SK-N-SH treated with all-trans-retinoic acid at 6 μM for 48 hours (cell line): ENCODE measurements at regions not wholly inside any gene's neighbourhood (a gene's known extent, or its start where the extent isn't known, plus 50 kb on each side); places are given as distances from the start of the nearest gene placed in this dataset.
A peak's percentile ranks its signal among the peaks of the same experiment; 100 is the strongest.

Experiments used
- ATAC-seq: fragments of 200-7000 bp; cut with Tn5 transposase; 3 replicates; pipeline ENCODE4 v1.9.1; 2020; ENCODE audit warnings: mild to moderate bottlenecking, moderate library complexity
- ARNTL ChIP-seq: fragments of 450-650 bp; formaldehyde crosslinking; IDR thresholded peaks from 2 replicates; pipeline ENCODE4 v1.5.0; 2020; ENCODE audit warnings: low read depth, mild to moderate bottlenecking, moderate library complexity, borderline replicate concordance
- BACH2 ChIP-seq: fragments of 250-450 bp; sonication (Bioruptor Pico); IDR thresholded peaks from 2 replicates; pipeline ENCODE4 v1.9.0; 2021; ENCODE audit warnings: mild to moderate bottlenecking, borderline replicate concordance
- CSDC2 ChIP-seq: fragments of 250-450 bp; sonication (Bioruptor Pico); IDR thresholded peaks from 2 replicates; pipeline ENCODE4 v1.5.0; 2020; ENCODE audit warnings: mild to moderate bottlenecking, moderate library complexity
- ESRRG ChIP-seq: fragments of 250-450 bp; sonication (Bioruptor Pico); IDR thresholded peaks from 2 replicates; pipeline ENCODE4 v1.6.1; 2021; ENCODE audit warnings: mild to moderate bottlenecking
- ISL1 ChIP-seq: fragments of 250-450 bp; sonication (Bioruptor Pico); IDR thresholded peaks from 2 replicates; pipeline ENCODE4 v2.1.2; 2022; ENCODE audit warnings: mild to moderate bottlenecking, moderate library complexity
- OSR1 ChIP-seq: fragments of 250-450 bp; sonication (Bioruptor Pico); IDR thresholded peaks from 2 replicates; pipeline ENCODE4 v1.8.0; 2022; ENCODE audit warnings: moderate library complexity, mild to moderate bottlenecking, inconsistent platforms
- PPARA ChIP-seq: fragments of 250-450 bp; sonication (Bioruptor Pico); IDR thresholded peaks from 2 replicates; pipeline ENCODE4 v1.5.0; 2020; ENCODE audit warnings: mild to moderate bottlenecking, borderline replicate concordance
- RARB ChIP-seq: fragments of 250-450 bp; sonication (Bioruptor Pico); IDR thresholded peaks from 2 replicates; pipeline ENCODE4 v1.8.0; 2021; ENCODE audit warnings: mild to moderate bottlenecking, moderate library complexity
- SNAI2 ChIP-seq: fragments of 250-450 bp; sonication (Bioruptor Pico); IDR thresholded peaks from 2 replicates; pipeline ENCODE4 v1.5.0; 2020; ENCODE audit warnings: mild to moderate bottlenecking, moderate library complexity
- TCF4 ChIP-seq: fragments of 250-450 bp; sonication (Bioruptor Pico); IDR thresholded peaks from 2 replicates; pipeline ENCODE4 v1.8.0; 2021; ENCODE audit warnings: mild to moderate bottlenecking, moderate library complexity, borderline replicate concordance
- TOX ChIP-seq: fragments of 250-450 bp; sonication (Bioruptor Pico); IDR thresholded peaks from 2 replicates; pipeline ENCODE4 v1.8.0; 2021; ENCODE audit warnings: mild to moderate bottlenecking, moderate library complexity, borderline replicate concordance
- TSHZ2 ChIP-seq: fragments of 250-450 bp; sonication (Bioruptor Pico); IDR thresholded peaks from 2 replicates; pipeline ENCODE4 v1.5.0; 2020; ENCODE audit warnings: mild to moderate bottlenecking, moderate library complexity
- ZC3H10 ChIP-seq: fragments of 250-450 bp; sonication (Bioruptor Pico); IDR thresholded peaks from 2 replicates; pipeline ENCODE4 v1.5.1; 2021; ENCODE audit warnings: mild to moderate bottlenecking, moderate library complexity
- ZFP3 ChIP-seq: fragments of 250-450 bp; sonication (Bioruptor Pico); IDR thresholded peaks from 2 replicates; pipeline ENCODE4 v1.5.0; 2020; ENCODE audit warnings: mild to moderate bottlenecking, moderate library complexity
- ZFP30 ChIP-seq: fragments of 450-650 bp; formaldehyde crosslinking; IDR thresholded peaks from 2 replicates; pipeline ENCODE4 v1.5.0; 2022; ENCODE audit warnings: mild to moderate bottlenecking, moderate library complexity
- ZNF565 ChIP-seq: fragments of 450-650 bp; formaldehyde crosslinking; conservative IDR thresholded peaks from 2 replicates; pipeline ENCODE4 v1.5.0; 2020; ENCODE audit warnings: low read depth, mild to moderate bottlenecking, moderate library complexity
- ZNF70 ChIP-seq: fragments of 450-650 bp; formaldehyde crosslinking; IDR thresholded peaks from 2 replicates; pipeline ENCODE4 v1.5.0; 2020; ENCODE audit warnings: mild to moderate bottlenecking, moderate library complexity
- TF ChIP-seq, protein P1 (sequence below): fragments of 250-450 bp; sonication (Bioruptor Pico); IDR thresholded peaks from 2 replicates; pipeline ENCODE4 v1.5.1; 2020; ENCODE audit warnings: low read depth, mild to moderate bottlenecking, moderate library complexity
- TF ChIP-seq, protein P2 (sequence below): fragments of 250-450 bp; sonication (Bioruptor Pico); IDR thresholded peaks from 2 replicates; pipeline ENCODE4 v1.8.0; 2020; ENCODE audit warnings: mild to moderate bottlenecking, moderate library complexity, borderline replicate concordance
- TF ChIP-seq, protein P3 (sequence below): fragments of 250-450 bp; sonication (Bioruptor Pico); IDR thresholded peaks from 2 replicates; pipeline ENCODE4 v1.8.0; 2021; ENCODE audit warnings: low read depth, mild to moderate bottlenecking, moderate library complexity, borderline replicate concordance

GRCh38 chr10:21336476-21337170 is 188.9 kb downstream of the SKIDA1 start:
- peak; percentile 83 for ATAC-seq
- no peak for TF ChIP-seq ZNF565 (CRISPR knock-in tag)
- TF ChIP-seq, protein P1, sequence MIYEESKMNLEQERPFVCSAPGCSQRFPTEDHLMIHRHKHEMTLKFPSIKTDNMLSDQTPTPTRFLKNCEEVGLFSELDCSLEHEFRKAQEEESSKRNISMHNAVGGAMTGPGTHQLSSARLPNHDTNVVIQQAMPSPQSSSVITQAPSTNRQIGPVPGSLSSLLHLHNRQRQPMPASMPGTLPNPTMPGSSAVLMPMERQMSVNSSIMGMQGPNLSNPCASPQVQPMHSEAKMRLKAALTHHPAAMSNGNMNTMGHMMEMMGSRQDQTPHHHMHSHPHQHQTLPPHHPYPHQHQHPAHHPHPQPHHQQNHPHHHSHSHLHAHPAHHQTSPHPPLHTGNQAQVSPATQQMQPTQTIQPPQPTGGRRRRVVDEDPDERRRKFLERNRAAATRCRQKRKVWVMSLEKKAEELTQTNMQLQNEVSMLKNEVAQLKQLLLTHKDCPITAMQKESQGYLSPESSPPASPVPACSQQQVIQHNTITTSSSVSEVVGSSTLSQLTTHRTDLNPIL (CRISPR knock-in tag), result 0 out of 2 replicates have a peak, but pooled peaks have one; percentile 28

GRCh38 chr10:21334891-21335696 is 190.4 kb downstream of the SKIDA1 start:
- TF ChIP-seq ISL1, result peak; percentile 52; the same call in 1 of the 2 replicates
- TF ChIP-seq ZC3H10 (CRISPR knock-in tag), result peak; percentile 22; the same call in 1 of the 2 replicates
- TF ChIP-seq OSR1 (CRISPR knock-in tag), result no peak
- peak; percentile 80 for ATAC-seq

GRCh38 chr10:21330628-21331020 is 194.9 kb downstream of the SKIDA1 start:
- TF ChIP-seq OSR1 (CRISPR knock-in tag) (no peak), TCF4 (CRISPR knock-in tag) (no peak), TSHZ2 (CRISPR knock-in tag) (no peak), ISL1 (no peak), RARB (no peak), BACH2 (CRISPR knock-in tag) (no peak), CSDC2 (no peak), TOX (CRISPR knock-in tag) (no peak), ESRRG (CRISPR knock-in tag) (no peak), SNAI2 (CRISPR knock-in tag) (no peak)
- TF ChIP-seq, protein P2, sequence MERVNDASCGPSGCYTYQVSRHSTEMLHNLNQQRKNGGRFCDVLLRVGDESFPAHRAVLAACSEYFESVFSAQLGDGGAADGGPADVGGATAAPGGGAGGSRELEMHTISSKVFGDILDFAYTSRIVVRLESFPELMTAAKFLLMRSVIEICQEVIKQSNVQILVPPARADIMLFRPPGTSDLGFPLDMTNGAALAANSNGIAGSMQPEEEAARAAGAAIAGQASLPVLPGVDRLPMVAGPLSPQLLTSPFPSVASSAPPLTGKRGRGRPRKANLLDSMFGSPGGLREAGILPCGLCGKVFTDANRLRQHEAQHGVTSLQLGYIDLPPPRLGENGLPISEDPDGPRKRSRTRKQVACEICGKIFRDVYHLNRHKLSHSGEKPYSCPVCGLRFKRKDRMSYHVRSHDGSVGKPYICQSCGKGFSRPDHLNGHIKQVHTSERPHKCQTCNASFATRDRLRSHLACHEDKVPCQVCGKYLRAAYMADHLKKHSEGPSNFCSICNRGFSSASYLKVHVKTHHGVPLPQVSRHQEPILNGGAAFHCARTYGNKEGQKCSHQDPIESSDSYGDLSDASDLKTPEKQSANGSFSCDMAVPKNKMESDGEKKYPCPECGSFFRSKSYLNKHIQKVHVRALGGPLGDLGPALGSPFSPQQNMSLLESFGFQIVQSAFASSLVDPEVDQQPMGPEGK (CRISPR knock-in tag), result no peak
- TF ChIP-seq, protein P1 (CRISPR knock-in tag), result no peak
- TF ChIP-seq, all 23 proteins: peak for 0

GRCh38 chr10:21329995-21330627 is 195.4 kb downstream of the SKIDA1 start:
- ATAC-seq, result peak; percentile 83
- TF ChIP-seq, protein P3, sequence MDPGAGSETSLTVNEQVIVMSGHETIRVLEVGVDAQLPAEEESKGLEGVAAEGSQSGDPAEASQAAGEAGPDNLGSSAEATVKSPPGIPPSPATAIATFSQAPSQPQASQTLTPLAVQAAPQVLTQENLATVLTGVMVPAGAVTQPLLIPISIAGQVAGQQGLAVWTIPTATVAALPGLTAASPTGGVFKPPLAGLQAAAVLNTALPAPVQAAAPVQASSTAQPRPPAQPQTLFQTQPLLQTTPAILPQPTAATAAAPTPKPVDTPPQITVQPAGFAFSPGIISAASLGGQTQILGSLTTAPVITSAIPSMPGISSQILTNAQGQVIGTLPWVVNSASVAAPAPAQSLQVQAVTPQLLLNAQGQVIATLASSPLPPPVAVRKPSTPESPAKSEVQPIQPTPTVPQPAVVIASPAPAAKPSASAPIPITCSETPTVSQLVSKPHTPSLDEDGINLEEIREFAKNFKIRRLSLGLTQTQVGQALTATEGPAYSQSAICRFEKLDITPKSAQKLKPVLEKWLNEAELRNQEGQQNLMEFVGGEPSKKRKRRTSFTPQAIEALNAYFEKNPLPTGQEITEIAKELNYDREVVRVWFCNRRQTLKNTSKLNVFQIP (CRISPR knock-in tag), result no peak
- TF ChIP-seq CSDC2 (no peak), ZNF70 (no peak), ARNTL (no peak), PPARA (CRISPR knock-in tag) (no peak), ZFP30 (no peak), ZFP3 (CRISPR knock-in tag) (no peak), TSHZ2 (CRISPR knock-in tag) (no peak), RARB (no peak)

More at GRCh38 chr10:21330628-21331020, 194.9 kb downstream of the SKIDA1 start:
- ATAC-seq, result no peak
